Right lung (tissue), 2 donors: ENCODE measurements at regions not wholly inside any gene's neighbourhood (a gene's known extent, or its start where the extent isn't known, plus 50 kb on each side); places are given as distances from the start of the nearest gene placed in this dataset.
A peak's percentile ranks its signal among the peaks of the same experiment; 100 is the strongest.
"Not testable (repeated sequence)": the region's sequence is repeated elsewhere in the genome, so short reads cannot be mapped to it uniquely, and the experiment has no call there.

Experiments used
- DNase-seq, 2 donors: peaks; one replicate each; pipeline ENCODE4 v3.0.0-alpha.2; 2013

DNA sequence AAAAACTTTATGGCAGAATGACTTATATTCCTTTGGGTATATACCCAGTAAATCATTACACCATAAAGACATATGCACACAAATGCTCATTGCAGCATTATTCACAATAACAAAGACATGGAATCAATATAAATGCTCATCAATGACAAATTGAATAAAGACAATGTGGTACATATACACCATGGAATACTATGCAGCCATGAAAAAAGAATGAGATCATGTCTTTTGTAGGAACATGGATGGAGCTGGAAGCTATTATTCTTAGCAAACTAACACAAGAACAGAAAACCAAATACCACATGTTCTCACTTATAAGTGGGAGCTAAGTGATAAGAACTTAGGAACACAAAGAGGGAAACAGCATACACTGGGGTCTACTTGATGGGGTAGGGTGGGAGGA, 321.7 kb downstream of the ZNF674 start:
- DNase-seq: not testable (repeated sequence)

DNA sequence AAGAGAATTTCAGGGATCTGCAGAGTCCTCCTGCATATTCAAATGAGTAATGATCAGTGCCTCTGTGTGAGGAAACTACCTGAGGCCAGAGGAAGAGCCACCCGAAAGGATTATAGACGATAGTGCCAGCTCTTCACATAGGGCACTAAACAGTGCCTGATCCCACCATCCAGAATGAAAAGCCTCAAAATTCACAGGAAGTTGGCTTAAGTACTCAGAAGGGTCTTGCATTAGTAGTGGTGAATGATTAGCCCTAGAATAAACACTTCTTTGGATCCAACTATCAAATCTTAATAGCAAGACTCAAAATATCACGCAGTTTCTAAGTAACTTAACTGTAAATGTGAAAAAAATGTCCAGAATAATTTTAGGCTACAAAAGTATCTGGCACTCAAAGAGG, 324.4 kb downstream of the ZNF674 start:
- no peak for DNase-seq

DNA sequence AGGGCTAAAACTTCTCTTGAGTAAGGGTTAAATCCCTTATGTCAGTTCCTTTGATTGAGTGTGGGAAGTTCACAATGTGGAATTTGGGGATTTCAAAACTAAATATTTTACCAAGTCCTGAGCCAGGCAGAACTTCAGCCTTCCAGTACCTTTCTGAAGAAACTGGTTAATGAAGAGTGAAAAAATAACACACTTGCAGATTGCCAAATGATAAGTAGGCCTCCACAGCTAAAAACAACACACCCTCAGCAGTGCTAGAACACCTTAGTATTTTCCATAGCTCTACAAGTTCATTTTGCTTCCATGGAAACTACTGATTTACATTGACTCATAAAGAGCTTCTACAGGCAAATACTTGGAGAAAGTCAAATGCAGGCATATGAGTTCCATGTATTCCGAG, 326.8 kb downstream of the ZNF674 start:
- DNase-seq: no peak

DNA sequence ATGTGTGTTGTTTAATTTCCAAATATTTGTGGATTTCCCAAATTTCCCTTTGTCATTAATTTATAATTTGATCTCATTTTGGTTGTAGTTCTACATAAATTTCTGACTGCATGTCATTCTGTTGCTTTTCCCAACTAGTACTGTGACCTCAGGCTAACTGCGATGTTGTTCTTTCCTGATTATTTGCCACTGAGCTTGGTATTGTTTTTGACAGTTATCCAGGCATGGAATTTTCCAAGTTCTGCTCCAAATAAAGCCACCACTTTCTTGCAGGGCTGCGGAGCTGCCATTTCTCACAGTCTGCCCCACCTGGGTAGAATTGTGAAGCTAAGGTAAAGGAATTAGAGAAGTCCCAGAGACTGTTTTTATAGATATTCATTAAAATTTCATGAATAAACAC, 328.8 kb downstream of the ZNF674 start:
- no peak for DNase-seq

DNA sequence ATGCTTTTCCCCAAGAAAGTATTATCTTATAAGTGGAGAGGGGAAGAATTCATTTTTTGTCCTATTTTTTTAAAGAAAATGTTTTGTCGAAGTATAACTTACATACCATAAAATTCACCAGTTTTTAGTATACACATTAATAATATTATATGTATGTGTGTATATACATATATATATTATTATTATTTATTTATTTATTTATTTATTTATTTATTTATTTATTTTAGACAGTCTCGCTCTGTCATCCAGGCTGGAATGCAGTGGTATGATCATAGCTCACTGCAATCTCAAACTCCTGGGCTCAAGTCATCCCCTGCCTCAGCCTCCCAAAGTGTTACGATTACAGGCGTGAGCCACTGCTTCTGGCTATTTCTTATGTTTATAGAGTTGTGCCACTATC, 334.1 kb downstream of the ZNF674 start:
- DNase-seq: no peak

DNA sequence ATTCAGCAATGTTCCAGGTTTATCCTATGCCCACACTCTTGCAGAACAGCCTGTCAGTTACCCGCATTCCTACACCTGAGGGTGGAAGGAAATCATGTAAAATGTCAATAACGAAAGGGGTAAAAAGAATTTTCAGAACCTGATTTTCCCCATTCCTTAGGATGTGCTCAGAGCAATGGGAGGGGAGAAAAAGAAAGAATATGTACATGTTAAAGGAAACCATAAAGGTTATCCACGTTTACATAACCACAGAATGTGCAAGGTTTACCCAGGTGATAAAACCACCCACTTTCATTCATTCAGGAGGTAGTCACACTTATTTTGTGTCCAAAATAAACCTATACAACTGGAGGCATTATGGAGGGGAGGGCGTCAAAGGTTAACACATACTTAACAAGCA, 335.5 kb downstream of the ZNF674 start:
- DNase-seq: peak in 1 of 2 donors; percentile 10

DNA sequence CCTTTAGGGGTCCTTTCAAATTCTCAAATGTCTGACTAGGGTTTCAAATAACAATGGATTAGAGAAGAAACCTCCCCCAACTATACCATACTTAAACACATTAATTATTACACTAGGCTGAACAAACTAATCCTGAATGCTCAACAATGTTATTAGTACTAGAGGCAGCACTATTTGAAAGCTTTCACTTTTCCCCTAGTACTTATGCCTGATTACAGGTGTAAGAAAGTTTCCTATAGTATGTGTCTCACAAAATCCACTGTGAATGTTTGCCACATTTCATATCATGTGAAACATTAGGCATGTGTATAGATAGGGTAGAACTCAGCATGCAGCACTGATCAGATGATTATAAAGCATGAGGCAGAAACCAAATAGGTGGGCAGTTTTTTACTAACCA, 336.2 kb downstream of the ZNF674 start:
- no peak for DNase-seq

DNA sequence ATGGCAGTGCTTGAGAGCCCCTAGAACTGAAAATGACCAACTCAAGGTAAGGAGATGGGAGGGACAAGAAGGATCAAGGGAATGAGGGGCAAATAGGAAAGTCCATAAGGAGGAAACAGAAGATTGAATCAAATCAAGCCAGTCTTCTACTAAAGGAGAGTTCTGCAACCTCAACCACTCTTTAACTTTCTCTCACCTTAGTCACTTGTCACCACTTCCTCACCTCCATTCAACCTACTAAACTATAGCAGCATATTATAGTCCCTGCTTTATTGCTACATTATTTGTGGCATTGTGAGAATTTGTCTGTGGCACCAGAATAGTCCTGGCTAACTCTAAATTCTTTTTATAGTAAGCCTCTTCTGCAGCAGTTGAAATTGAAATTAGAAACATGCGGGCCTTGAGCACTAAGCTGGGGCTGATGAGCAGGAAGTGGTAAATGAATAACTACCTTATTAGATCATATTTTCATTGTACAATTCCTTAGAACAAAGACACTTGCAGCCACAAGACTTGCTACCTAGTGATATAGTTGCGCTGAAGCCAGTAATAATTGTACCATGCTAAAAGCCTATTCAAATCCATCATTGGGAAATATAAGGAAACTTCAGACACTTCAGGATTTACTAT, 336.9 kb downstream of the ZNF674 start:
- no peak for DNase-seq

DNA sequence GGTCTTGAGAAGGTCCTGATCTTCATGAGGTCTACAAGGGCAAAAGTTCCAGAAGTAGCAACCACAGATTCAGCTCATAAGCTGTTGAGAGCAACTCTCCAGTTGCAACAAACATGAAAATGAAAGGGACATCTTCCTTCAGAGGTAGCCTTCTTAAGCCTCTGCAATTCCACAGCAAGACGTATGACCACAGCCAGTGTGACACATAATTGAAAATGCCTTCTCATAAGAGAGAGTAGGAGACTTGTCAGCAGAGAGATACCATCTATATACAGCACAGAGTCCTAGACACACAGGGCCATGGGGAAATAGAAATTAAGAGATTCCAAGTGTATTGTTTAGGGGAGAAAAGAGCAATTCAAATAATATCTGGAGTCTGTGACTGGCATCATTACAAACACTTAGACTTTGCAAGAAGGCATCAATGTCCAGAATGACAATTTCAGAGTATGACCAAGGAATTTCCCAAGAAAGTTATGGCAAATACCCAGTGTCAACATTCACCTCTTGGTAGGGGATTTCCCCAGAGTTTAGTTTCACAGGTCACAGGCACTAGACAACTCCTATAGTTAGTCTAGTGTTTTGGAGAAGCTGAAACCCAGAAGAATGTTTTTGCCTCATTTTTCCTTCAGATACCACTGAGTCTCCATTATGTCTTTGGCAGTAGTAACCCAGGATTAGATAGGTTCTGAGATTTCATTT, 340.3 kb downstream of the ZNF674 start:
- no peak for DNase-seq

DNA sequence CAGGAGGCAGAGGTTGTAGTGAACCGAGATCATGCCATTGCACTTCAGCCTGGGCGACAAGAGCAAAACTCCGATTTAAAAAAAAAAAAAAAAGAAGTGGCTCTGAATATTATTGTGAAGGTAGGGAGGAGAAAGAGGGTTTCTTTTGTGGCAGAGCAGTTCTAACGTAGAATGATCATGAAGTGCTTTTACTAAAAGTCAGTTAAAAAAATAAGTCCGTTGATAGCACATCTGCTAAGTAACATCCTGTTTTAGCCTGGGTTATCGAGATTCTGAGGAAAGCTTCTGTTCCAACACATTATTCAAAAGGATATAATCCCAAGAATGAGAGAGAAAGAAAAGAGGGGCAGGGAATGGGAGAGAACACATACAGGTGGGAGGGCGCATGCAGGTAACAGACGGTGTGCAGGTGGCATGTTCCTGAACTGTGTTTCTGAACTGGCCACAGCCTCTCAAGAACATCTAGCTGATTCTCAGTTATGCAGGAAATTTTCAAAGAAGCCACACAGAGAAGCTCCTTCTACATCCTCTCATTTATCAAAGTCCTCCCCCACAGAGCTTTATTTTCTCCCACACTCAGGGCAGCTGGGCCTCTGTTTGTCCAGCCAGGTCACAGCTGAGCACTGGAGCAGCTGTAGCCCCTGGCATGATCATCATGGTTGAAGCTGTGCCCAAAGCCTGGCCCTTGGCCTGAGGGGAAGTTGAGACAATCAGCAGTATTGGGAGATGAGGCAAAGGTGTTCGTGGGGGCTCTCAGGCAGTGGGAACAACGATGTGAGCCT, 342.3 kb downstream of the ZNF674 start:
- no peak for DNase-seq

DNA sequence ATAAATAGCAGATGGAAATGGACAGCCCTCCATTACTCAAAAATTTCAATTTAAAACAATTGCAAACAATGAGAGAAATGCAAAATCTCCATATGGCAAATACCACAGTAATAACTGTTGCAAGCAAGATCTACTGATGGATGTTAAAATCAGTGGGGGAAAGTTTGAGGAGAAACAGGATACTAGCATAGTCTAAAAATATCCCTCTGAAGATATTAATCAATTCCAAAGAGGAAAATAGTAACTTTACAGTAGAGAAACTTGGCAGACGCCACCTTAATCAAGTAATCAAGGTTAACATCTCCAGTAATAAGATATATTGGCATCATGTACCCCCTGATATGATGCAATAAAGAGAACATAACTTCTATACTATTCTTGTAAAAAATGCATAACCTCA, 344.8 kb downstream of the ZNF674 start:
- no peak for DNase-seq

DNA sequence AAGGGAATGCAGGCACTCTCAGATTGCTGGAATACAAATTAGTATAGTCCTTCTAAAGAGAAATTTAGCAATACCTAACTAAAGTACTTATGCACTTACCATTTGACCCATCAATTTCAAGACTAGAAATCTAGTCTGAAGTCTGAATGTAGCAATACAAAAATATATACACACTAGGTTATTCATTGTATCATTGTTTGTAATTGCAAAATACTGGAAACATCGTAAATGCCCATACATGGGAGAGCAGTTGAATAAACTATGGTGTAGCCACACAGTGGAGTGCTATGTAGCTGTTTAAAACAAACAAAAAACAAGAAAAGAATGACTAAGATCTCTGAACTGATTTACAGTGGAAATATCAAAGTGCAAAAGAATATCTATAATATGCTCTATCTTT, 346.4 kb downstream of the ZNF674 start:
- no peak for DNase-seq

DNA sequence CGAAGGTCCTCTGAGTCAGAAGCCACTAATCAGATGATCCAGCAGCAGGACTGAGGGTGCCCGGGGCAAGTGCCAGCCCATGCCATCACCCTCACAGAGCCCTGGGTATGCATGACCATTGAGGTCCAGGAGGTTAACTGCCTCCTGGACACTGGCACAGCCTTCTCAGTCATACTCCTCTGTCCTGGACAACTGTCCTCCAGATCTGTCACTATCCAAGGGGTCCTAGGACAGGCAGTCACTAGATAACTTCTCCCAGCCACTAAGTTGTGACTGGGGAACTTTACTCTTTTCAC, 358.5 kb downstream of the ZNF674 start:
- not testable (repeated sequence) for DNase-seq

DNA sequence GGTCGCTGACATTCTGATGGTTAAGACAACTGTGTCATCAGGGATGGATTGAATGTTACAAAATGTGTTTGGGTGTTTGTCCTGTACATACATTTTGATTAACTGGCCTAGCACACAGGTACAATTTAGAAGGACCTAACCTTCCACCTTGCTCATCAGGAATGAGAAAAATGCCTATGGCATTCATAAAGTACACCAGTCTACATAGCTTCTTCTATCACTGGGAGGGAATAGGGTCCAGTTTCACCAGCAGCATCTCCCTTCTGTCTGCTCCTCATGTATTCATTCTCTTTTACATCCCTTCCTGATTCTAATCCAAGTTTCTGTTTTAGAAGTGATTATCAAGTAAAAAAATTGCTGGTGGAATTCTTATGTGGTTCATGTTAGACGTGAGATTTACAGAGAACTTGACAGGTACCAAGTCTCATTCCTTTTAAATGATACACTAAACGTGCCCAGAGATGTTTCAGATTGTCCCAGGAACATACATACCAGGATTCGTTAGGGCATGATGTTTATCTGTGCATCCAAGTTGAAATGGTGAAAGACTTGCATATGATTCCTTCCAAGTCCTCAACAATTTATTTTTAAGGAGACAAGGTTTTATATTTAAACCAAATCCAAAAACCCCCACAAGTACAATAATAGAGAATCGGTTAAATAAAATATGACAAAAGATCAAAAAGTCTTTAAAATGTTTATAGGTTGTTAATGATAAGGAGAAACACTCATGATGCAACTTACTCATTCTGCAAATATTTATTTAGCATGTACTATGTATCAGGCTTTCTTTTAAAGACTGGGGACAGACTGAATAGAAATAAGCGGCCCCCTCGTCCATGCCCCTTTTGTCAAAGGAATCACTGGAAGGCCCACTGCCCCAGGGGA, 359.1 kb downstream of the ZNF674 start:
- no peak for DNase-seq

DNA sequence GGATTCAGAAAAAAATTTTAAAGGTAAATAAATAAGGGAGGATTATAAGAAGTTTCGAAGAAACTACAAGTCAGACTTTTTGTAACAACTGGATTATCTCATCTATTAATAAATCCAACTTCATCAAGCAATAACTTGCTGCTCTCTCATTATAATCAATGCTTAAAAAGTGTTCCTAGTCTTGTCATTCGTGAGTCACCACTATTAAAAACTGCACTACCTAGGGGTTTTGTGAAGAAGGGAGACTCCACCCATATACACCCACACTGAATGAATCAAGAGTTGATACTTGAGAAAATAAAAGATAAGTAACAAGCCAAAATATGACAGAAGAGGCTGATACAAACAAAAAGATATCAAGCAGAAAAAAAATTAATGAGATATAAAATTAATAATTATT, 360.5 kb downstream of the ZNF674 start:
- no peak for DNase-seq

DNA sequence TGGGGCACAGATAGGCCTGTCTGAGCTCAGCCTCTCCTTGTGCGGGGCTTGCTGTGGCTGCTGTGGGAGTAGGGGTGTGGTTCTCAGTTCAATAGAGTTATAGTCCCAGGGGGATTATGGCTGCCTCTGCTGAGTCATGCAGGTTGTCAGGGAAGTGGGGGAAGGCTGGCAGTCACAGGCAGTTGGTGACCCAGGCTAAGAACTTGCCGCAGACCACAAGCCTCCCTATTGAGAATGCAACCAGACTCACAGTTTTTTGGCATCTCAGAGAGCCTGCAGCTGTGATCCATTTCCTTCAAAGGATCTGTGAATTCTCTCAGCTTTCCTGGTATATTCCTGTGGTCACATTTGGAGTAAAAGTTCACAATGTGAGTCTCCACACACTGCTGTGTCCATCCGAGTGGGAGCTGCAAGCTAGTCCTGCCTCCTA, 364.9 kb downstream of the ZNF674 start:
- no peak for DNase-seq

DNA sequence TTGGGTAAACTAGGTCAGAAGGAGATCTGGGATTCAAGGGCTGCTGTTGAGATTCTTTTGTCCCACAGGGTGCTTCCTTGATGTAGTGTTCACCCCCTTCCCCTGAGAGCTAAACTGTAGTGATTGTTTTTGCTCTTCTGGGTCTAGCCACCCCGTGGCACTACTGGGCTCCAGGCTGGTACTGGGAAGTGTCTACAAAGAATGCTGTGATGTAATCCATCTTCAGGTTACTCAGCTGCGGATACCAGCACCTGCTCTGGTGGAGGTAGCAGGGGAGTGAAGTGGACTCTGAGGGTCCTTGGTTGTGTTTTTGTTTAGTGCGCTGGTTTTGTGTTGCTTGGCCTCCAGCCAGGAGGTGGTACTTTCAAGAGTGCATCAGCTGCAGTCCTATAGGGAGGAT, 365.5 kb downstream of the ZNF674 start:
- no peak for DNase-seq

DNA sequence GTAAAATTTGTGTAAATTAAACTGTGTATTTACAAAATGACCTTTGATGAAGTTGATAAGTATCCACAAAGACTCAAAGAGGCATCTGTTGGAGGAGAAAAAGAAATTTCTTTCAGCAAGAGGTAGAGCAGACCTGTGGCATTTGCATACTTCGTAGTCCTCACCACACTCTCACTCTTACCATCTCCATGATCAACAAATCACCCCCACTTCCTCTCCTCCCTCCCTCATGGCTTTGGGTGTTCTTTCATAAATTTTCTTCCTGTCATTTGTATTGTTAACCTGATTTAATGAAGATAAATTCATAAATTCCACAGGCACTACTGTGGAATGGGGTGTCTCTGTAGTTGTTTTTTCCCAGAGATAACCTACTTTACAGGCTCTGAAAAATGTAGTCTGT, 366.5 kb downstream of the ZNF674 start:
- no peak for DNase-seq

DNA sequence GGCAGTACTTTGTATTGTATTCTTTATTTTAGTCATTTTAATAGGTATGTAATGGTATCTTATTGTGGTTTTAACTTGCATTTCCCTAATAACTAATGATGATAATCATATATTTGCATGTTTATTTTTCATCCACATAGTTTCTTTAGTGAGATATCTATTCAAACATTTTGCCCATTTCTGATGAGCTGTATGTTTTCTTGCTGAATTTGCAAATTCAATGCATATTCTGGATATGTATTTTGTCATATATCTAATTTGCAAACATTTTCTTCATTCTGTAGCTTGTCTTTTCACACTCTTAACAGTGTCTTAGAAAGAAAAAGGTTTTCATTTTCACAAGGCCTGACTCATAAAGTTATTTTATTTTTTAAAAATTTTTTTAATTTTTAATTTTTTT, 372.1 kb downstream of the ZNF674 start:
- DNase-seq: no peak

DNA sequence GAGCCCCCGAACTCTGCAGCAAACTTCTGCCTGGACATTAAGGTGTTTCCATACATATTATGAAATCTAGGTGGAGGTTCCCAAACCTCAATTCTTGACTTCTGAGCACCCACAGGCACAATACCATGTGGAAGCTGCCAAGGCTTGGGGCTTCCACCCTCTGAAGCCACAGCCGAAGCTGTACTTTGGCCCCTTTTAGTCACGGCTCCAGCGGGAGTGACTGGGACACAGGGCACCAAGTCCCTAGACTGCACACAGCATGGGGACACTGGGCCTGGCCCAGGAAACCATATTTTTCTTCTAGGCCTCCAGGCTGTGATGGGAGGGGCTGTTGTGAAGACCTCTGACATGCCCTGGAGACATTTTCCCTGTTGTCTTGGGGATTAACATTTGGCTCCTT, 373.8 kb downstream of the ZNF674 start:
- not testable (repeated sequence) for DNase-seq

DNA sequence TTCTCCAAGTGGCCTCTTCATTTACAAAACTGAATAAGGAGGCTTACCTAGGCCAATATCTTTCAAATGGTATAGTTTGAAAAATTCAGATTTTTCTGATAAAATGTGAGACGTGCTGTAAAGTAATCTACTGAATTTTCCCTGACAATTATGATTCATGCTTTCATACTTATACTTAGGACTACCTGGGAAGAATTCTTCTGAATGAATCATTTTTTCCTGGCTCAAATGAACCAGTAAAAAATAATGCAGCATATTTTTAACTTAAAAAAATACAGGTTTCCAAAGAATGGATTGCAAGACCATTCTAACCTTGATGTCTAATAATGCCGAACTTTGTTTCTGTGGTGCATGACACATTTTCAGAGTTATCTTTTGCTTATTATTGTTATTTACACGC, 375.4 kb downstream of the ZNF674 start:
- no peak for DNase-seq

DNA sequence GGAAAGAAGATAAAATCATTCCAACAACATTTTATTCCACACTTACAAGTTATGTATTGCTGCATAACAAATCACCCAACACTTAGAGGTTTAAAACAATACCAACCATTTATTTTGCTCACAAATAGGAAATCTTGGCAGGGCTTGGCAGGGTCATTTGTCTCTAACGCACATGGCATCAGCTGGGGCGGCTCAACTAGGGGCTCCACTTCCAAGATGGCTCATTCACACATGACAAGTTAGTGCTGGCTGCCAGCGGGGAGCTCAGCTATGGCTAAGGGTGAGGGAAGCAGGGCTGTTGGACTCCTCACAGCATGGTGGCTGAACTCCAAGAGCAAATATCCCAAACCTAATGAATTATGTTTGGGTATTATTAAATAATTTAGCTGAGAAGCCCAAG, 377.0 kb downstream of the ZNF674 start:
- peak; percentile 56 to 59 for DNase-seq
